Transverse colon (tissue), 3 donors: ENCODE measurements at regions not wholly inside any gene's neighbourhood (a gene's known extent, or its start where the extent isn't known, plus 50 kb on each side); places are given as distances from the start of the nearest gene placed in this dataset.
"Not testable (repeated sequence)": the region's sequence is repeated elsewhere in the genome, so short reads cannot be mapped to it uniquely, and the experiment has no call there.

Experiments used
- CTCF ChIP-seq, 5 experiments: fragments of 200-600 bp in 3 of 5; fragments of 450-650 bp in 2 of 5; sonication (generic) in 3 of 5; IDR thresholded peaks; 1 replicate in 2 of 5; 2 replicates in 3 of 5; pipeline ENCODE4 v1.5.1; 2016 to 2017; ENCODE audit warnings: antibody characterized with exemption in 5 of 5, inconsistent platforms in 3 of 5, mild to moderate bottlenecking in 2 of 5, moderate library complexity in 1 of 5
- POLR2A ChIP-seq: fragments of 450-650 bp; IDR thresholded peaks from one replicate; pipeline ENCODE4 v1.6.1; 2016; ENCODE audit warnings: antibody characterized with exemption, mild to moderate bottlenecking, moderate library complexity

GRCh38 chr3:145027186-145027585, 1055.6 kb downstream of the DIPK2A start:
- not testable (repeated sequence) for TF ChIP-seq CTCF (IDR thresholded peaks at IDR 0.05); POLR2A
